Right lobe of liver (tissue), 4 donors: ENCODE measurements at regions not wholly inside any gene's neighbourhood (a gene's known extent, or its start where the extent isn't known, plus 50 kb on each side); places are given as distances from the start of the nearest gene placed in this dataset.

ENCODE experiments used
- CTCF ChIP-seq, 4 donors: fragments of 200-600 bp in 3 of 4; fragments of 450-650 bp in 1 of 4; IDR thresholded peaks; one replicate each; pipeline versions ENCODE4 v1.5.1 to v1.8.0; 2016 to 2022; ENCODE audit warnings: antibody characterized with exemption in 4 of 4, mild to moderate bottlenecking in 2 of 4
- POLR2A ChIP-seq: fragments of 450-650 bp; IDR thresholded peaks from one replicate; pipeline ENCODE4 v1.6.1; 2017; ENCODE audit warnings: antibody characterized with exemption, mild to moderate bottlenecking
- donor health status: DM: no; HTN: no; CAD: no.
- donor health status: DM: no; HTN: no; CAD: no.
- donor health status: DM: no; HTN: yes; CAD: no.

GRCh38 chr18:78618726-78619125 is 360.9 kb upstream of the SALL3 start:
- TF ChIP-seq POLR2A (no peak), CTCF (IDR thresholded peaks at IDR 0.05) (no peak)
